ENCODE measurements at regions not wholly inside any gene's neighbourhood (a gene's known extent, or its start where the extent isn't known, plus 50 kb on each side); places are given as distances from the start of the nearest gene placed in this dataset.
"Not testable (repeated sequence)": the region's sequence is repeated elsewhere in the genome, so short reads cannot be mapped to it uniquely, and the experiment has no call there.

GRCh38 chr10:122780391-122780790, 65.3 kb downstream of the CUZD1 start:
- no peak overlapping the region for H3K27ac ChIP-seq
- H3K4me3 ChIP-seq: no peak overlapping the region
- no peaks in the 10 kb centered on the region for H3K4me1 ChIP-seq
- no peaks in the 10 kb centered on the region for H3K36me3 ChIP-seq
- WGBS, 2 donors (ENCODE audit: low coverage in 1 of 2): 65% methylated on average over 2 of the region's 2 CpGs; no CpG with 5 or more reads in 1 of the 2 donors
- H3K9me3 ChIP-seq: no peaks in the 10 kb centered on the region
- no peak for DNase-seq
- in situ Hi-C loops (cut with MboI; ENCODE audit: low pct_ligation_motif_present in 1 of 4, low pct_unique_long_range_greater_than_20kb in 1 of 4, low sequenced_read_pairs in 3 of 4): no loop called here
- no peak for TF ChIP-seq POLR2AphosphoS5 (IDR thresholded peaks at IDR 0.05)
- no peak for TF ChIP-seq CTCF (IDR thresholded peaks at IDR 0.05)
- no peak for TF ChIP-seq EP300 (IDR thresholded peaks at IDR 0.05; ENCODE audit: low read depth)
- TF ChIP-seq POLR2A (IDR thresholded peaks at IDR 0.05): no peak
- intact Hi-C loops (cut with DNase I; ENCODE audit: low total_unique reads): no loop called here
- no peaks in the 10 kb centered on the region for H3K27me3 ChIP-seq

DNA sequence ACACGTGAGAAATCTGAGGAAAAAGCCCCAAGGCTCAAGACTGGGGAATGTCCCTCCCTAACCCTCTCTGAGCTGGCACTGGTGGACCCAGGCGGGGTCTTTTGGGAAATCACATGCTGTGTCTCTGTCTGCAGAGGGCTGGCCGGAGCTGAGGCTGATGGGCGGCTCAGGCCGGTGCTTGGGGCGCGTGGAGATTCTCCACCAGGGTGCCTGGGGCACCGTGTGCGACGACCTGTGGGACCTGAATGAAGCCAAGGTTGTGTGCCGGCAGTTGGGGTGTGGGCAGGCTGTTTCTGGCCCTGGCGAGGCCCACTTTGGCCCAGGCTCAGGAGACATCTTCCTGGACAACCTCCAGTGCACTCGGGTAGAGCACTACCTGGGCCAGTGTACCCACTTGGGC, 65.7 kb downstream of the CUZD1 start:
- Histone ChIP-seq H3K4me1 (no peaks in the 10 kb centered on the region), H3K27me3 (no peaks in the 10 kb centered on the region), H3K4me3 (no peak overlapping the region), H3K36me3 (no peaks in the 10 kb centered on the region), H3K27ac (no peak overlapping the region), H3K9me3 (no peaks in the 10 kb centered on the region)
- in situ Hi-C loops (cut with MboI; ENCODE audit: low pct_ligation_motif_present in 1 of 4, low pct_unique_long_range_greater_than_20kb in 1 of 4, low sequenced_read_pairs in 3 of 4): no loop called here
- intact Hi-C loops (cut with DNase I; ENCODE audit: low total_unique reads): no loop called here
- TF ChIP-seq EP300 (IDR thresholded peaks at IDR 0.05; ENCODE audit: low read depth): no peak
- no peak for TF ChIP-seq POLR2AphosphoS5 (IDR thresholded peaks at IDR 0.05)
- TF ChIP-seq CTCF (IDR thresholded peaks at IDR 0.05): no peak
- TF ChIP-seq POLR2A (IDR thresholded peaks at IDR 0.05): no peak
- DNase-seq: no peak
- 57 to 64% methylated on average over 1 to 8 of the region's 13 CpGs for WGBS, 2 donors (ENCODE audit: low coverage in 1 of 2)

DNA sequence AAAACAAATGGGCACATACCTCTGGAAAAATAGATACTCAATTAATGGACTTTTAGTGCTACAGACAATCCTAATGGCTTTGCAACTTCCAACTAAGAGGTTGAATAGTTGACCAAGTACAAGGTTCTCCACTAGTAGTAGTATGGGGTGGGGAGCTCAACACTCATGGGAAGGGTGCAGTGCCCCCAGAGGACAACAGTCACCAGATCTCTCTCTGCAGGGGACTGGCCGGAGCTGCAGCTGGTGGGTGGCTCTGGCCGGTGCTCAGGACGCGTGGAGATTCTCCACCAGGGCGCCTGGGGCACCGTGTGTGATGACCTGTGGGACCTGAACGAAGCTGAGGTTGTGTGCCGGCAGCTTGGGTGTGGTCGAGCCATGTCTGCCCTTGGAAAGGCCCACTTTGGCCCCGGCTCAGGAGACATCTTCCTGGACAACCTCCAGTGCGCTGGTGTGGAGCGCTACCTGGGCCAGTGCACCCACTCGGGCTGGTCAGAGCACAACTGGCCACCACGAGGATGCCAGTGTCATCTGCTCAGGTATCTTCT, 68.1 kb downstream of the CUZD1 start:
- WGBS, 2 donors (ENCODE audit: low coverage in 1 of 2): 40 to 72% methylated on average over 3 to 14 of the region's 14 CpGs
- intact Hi-C loops (cut with DNase I; ENCODE audit: low total_unique reads): no loop called here
- Histone ChIP-seq H3K27ac (no peak overlapping the region), H3K4me1 (no peaks in the 10 kb centered on the region), H3K4me3 (no peak overlapping the region), H3K9me3 (no peaks in the 10 kb centered on the region), H3K36me3 (no peaks in the 10 kb centered on the region), H3K27me3 (no peaks in the 10 kb centered on the region)
- in situ Hi-C loops (cut with MboI; ENCODE audit: low pct_ligation_motif_present in 1 of 4, low pct_unique_long_range_greater_than_20kb in 1 of 4, low sequenced_read_pairs in 3 of 4): no loop called here
- TF ChIP-seq EP300 (IDR thresholded peaks at IDR 0.05; ENCODE audit: low read depth) (no peak), POLR2AphosphoS5 (IDR thresholded peaks at IDR 0.05) (no peak), POLR2A (IDR thresholded peaks at IDR 0.05) (no peak), CTCF (IDR thresholded peaks at IDR 0.05) (no peak)
- no peak for DNase-seq

DNA sequence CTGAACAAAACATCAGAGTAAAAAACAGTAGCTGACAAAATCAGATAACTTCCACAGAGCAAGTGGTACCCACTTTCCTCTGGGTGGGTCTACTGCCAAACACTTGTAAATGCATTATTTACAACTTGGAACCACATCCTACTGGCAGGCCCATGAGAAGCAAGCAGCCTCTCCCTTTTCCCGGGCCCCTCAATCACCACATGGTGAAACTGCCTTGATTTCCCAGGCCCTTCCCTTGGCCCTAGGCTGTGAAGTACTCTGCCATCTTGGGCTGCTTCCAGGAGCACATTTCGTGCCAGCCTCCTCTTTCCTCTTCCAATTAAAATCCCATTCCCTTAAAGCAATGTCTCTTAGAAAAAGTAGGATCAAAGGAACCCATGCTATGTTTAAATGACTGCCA, 71.4 kb downstream of the CUZD1 start:
- no peak for DNase-seq
- no peaks in the 10 kb centered on the region for H3K36me3 ChIP-seq
- H3K4me1 ChIP-seq: no peaks in the 10 kb centered on the region
- intact Hi-C loops (cut with DNase I; ENCODE audit: low total_unique reads) (no loop called here), in situ Hi-C loops (cut with MboI; ENCODE audit: low pct_ligation_motif_present in 1 of 4, low pct_unique_long_range_greater_than_20kb in 1 of 4, low sequenced_read_pairs in 3 of 4) (no loop called here)
- TF ChIP-seq POLR2A (IDR thresholded peaks at IDR 0.05) (no peak), POLR2AphosphoS5 (IDR thresholded peaks at IDR 0.05) (no peak), EP300 (IDR thresholded peaks at IDR 0.05; ENCODE audit: low read depth) (no peak), CTCF (IDR thresholded peaks at IDR 0.05) (no peak)
- no peak overlapping the region for H3K4me3 ChIP-seq
- H3K27me3 ChIP-seq: no peaks in the 10 kb centered on the region
- WGBS, 2 donors (ENCODE audit: low coverage in 1 of 2): 63 to 66% methylated on average over 2 of the region's 2 CpGs
- no peaks in the 10 kb centered on the region for H3K9me3 ChIP-seq
- no peak overlapping the region for H3K27ac ChIP-seq

DNA sequence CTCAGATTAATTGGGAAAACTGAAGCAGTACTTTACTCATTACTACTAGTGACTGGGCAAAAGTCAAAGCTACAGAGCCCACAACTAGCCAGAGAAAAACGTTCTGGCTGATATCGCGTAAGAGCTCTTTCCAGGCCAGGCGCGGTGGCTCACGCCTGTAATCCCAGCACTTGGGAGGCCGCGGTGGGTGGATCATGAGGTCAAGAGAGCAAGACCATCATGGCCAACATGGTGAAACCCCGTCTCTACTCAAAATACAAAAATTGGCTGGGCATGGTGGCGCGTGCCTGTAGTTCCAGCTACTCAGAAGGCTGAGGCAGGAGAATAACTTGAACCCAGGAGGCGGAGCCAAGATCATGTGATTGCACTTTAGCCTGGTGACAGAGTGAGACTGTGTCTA, 71.8 kb upstream of the C10orf120 start:
- H3K4me3 ChIP-seq; DNase-seq; intact Hi-C loops (cut with DNase I; ENCODE audit: low total_unique reads); H3K4me1 ChIP-seq; H3K27ac ChIP-seq; in situ Hi-C loops (cut with MboI; ENCODE audit: low pct_ligation_motif_present in 1 of 4, low pct_unique_long_range_greater_than_20kb in 1 of 4, low sequenced_read_pairs in 3 of 4); H3K27me3 ChIP-seq; H3K9me3 ChIP-seq; H3K36me3 ChIP-seq: not testable (repeated sequence)
- 72 to 93% methylated on average over 4 to 12 of the region's 12 CpGs for whole genome bisulfite sequencing, 2 donors (ENCODE audit: low coverage in 1 of 2)
